ENCODE measurements at regions not wholly inside any gene's neighbourhood (a gene's known extent, or its start where the extent isn't known, plus 50 kb on each side); places are given as distances from the start of the nearest gene placed in this dataset.
"Not testable (repeated sequence)": the region's sequence is repeated elsewhere in the genome, so short reads cannot be mapped to it uniquely, and the experiment has no call there.

- no peak for DNase-seq (ENCODE audit: low read depth in 2 of 3, low spot score in 1 of 3)
These were observed 642.5 kb upstream of the SGCD start for GRCh38 chr5:155684417-155684816.

DNA sequence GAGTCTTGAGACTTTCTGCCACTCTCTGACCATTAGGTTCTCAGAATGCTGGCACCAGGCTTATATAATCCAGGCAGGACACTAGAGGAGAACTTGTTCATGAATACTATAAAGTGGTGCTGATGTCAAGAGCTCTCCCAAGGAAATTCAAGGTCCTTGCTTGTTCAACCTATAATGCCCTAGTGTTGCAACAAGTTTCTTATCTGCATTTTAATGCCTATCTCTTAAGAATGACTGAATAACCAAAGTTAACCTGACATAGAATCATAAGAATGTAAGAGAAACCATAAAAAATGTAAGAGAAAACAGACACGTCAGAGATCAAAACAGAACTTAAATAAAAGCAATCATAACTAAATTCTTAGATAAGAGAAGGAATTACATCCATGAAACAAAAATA, 640.8 kb upstream of the SGCD start:
- DNase-seq (ENCODE audit: low read depth in 2 of 3, low spot score in 1 of 3): no peak

- no peak for DNase-seq (ENCODE audit: low read depth in 2 of 3, low spot score in 1 of 3)
These were observed 637.6 kb upstream of the SGCD start for GRCh38 chr5:155689406-155689805.

DNA sequence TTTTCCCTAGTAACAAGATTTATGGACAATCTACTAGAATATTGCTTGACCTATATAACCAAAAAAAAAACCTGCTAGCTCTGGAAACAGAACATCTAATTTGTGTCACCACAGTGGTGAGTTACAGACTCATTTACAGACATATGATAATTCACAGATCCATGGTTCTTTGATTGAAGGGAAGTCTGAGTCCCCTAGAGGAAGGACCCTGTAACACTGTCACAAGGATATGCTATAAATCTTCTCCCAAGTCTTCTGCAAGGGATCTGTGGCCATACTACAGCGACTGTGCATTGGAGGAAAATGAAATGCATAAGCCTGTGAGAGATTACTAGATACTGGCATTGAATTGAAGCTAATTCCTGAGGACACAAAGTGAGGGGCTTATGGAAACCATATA, 630.6 kb upstream of the SGCD start:
- no peak for DNase-seq (ENCODE audit: low read depth in 2 of 3, low spot score in 1 of 3)

DNA sequence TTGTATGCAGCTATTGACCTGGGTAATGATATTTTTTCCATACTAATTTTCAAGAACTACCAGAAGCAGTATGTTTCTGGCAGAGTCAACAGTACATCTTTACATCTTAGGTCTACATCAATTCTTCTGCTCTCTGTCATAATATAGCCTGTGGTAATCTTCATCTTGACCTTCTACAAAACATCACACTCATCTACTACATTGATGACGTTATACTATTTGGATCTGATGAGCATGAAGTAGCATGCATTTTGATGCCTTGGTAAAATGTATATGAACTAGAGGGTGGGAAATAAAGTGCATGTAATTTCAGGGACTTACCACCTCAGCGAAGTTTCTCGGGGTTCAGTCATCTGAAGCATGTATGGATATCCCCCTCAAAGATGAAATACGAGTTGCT, 629.7 kb upstream of the SGCD start:
- no peak for DNase-seq (ENCODE audit: low read depth in 2 of 3, low spot score in 1 of 3)

DNA sequence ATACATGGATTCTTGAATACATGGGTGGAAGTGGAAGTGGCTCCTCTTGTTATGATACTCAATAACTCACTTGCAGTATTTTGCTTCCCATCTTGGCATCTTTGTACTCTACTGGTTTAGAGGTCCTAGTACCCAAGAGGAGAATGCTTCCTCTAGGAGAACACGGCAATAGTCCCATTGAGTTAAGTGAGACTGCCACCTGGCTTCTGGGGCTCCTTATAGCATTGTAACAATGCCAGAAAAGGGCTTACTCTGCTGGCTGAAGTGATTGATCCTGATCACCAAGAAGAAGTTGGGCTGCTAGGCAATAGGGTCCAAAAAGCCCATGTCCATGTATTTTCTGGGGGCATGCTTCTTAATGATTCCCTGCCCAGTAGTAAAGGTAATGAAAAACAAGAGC, 627.6 kb upstream of the SGCD start:
- DNase-seq (ENCODE audit: low read depth in 2 of 3, low spot score in 1 of 3): no peak

GRCh38 chr5:155700333-155700732, 626.6 kb upstream of the SGCD start:
- no peak for DNase-seq (ENCODE audit: low read depth in 2 of 3, low spot score in 1 of 3)

DNA sequence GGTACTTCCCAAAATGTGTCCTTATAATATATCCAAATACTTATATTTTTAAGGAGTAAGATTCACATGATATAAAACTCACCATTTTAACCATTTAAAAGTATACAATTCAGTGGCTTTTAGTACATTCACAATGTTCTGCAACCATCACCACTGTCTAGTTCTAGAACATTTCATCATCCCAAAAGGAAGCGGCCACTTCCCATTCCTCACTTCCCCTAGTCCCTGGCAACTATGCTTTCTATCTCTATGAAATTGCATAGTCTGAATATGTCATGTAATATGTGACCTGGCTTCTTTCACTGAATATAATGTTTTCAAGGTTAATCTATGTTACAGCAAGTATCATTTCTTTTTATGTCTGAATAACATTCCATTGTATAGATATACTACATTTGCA, 615.1 kb upstream of the SGCD start:
- no peak for DNase-seq (ENCODE audit: low read depth in 2 of 3, low spot score in 1 of 3)

GRCh38 chr5:155714435-155714834, 612.5 kb upstream of the SGCD start:
- DNase-seq (ENCODE audit: low read depth in 2 of 3, low spot score in 1 of 3): not testable (repeated sequence)

- DNase-seq (ENCODE audit: low read depth in 2 of 3, low spot score in 1 of 3): no peak
These were observed 600.7 kb upstream of the SGCD start for GRCh38 chr5:155726267-155726666.

DNA sequence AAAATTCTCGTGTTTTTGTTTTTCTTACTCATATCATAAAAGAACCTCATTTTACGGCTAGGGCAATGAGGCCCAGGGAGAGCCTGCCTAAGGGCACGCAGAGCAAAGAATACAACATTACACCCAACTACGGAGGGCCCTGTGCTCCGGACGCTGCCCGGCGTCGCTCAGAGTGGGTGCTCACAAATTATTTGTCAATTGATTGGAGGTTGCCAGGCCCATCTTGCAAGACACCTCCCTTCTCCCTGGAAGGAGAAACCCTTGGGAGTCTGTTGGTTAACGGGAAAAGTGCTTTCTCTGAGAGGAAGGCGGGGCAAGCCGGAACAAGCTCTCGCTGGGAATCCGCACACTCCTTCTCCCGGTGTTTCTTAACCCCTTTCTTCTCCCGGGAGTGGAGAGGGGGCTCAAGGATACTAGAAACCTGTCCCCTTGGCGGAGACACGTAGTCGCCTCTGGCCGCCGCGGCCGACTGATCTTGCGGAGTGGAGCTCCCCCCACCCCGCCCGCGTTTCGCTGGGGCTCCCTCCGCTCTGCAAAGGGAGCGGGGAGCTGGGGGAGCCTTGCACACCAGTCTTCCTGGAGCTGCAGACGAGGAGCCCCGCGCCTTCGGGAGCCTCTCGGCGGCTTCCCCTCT, 599.3 kb upstream of the SGCD start:
- DNase-seq (ENCODE audit: low read depth in 2 of 3, low spot score in 1 of 3): no peak

- DNase-seq (ENCODE audit: low read depth in 2 of 3, low spot score in 1 of 3): no peak
These were observed 598.7 kb upstream of the SGCD start for GRCh38 chr5:155728146-155728856.

- DNase-seq (ENCODE audit: low read depth in 2 of 3, low spot score in 1 of 3): no peak
These were observed 597.9 kb upstream of the SGCD start for GRCh38 chr5:155728857-155729683.

DNA sequence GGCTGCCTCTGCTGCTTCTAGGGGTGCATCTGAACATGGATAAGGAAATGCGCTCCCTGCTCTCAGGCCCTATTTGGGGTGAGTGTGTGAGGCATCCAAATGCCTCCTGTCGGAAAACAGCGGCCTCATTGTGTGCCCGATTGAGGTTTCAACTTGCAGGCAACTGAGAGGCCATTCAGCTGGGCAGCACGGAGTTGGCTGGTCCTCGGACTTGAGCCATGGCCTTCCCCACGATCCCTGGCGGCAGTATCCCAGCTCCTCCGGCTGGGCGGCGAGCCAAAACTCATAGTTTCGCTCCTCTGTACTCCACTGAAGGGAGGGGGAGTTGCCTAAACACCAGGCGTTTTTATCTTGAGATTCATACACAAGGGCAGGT, 597.3 kb upstream of the SGCD start:
- DNase-seq (ENCODE audit: low read depth in 2 of 3, low spot score in 1 of 3): no peak

DNA sequence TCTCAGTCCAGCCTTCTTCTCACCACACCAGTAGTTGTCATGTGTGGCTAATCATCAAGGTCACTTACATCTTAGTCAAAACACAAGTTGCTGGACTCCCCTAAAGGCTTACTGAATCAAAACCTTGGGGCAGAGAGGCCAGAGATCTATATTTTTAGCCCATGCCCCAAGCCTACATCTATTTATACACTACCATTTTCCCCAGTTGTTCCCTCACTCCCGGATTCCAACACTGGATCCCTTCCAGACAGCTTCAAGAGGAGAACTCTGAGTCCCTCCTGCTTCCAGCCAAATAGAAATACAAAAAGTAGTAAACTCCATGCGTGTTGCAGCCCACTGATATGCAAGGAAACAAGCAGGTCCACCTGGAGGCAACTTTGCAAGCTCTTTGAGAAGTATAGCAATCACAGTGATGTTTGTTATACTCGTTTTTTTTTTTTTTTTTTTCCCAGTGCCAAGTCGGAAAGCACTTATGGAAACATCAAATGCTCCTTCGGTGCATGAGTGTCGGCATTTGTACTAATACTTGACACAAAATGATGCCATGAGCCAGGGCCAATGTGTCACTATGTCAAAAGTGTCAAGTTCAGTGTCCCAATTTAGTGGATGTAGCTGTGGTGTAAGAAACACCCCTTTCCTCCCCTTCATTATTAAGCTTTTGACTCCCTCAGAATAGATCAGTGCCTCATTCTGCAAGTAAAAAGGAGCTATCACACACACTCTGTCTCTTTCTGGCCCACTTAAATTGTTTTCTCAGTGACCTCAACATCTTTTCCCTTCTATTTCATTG, 594.2 kb upstream of the SGCD start:
- no peak for DNase-seq (ENCODE audit: low read depth in 2 of 3, low spot score in 1 of 3)

GRCh38 chr5:155733935-155734334, 593.0 kb upstream of the SGCD start:
- no peak for DNase-seq (ENCODE audit: low read depth in 2 of 3, low spot score in 1 of 3)

GRCh38 chr5:155735388-155735787, 591.6 kb upstream of the SGCD start:
- DNase-seq (ENCODE audit: low read depth in 2 of 3, low spot score in 1 of 3): no peak

- no peak for DNase-seq (ENCODE audit: low read depth in 2 of 3, low spot score in 1 of 3)
These were observed 588.3 kb upstream of the SGCD start for GRCh38 chr5:155738616-155739015.

- DNase-seq (ENCODE audit: low read depth in 2 of 3, low spot score in 1 of 3): no peak
These were observed 580.5 kb upstream of the SGCD start for GRCh38 chr5:155746367-155747038.

DNA sequence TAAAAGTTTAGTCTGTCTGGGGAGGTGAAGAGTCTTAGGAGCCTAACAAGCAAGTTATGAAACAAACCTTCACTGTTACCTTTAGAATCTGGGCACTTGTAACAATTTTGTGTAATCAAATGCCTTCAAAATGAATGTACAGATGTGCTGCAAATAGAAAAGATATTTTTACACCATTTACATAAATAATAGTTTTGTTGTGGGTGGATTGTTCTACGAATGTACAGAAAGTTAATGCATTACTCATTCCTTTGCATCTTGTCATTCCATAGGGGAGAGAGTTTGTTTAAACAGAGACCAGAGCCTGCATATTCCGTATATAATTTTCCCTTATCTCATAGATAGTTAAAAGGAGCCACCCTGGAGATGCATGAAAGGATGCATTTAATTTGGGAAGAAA, 576.9 kb upstream of the SGCD start:
- DNase-seq (ENCODE audit: low read depth in 2 of 3, low spot score in 1 of 3): no peak

GRCh38 chr5:155750571-155750970, 576.4 kb upstream of the SGCD start:
- DNase-seq (ENCODE audit: low read depth in 2 of 3, low spot score in 1 of 3): no peak

Data from stimulated activated CD4-positive, alpha-beta T cell treated with anti-CD3 and anti-CD28 coated beads, Interleukin-12 subunit alpha, Interleukin-12 subunit beta, amount 100 ng/mL, for 48 hours (primary cell).